GM12878 (cell line): ENCODE measurements at regions not wholly inside any gene's neighbourhood (a gene's known extent, or its start where the extent isn't known, plus 50 kb on each side); places are given as distances from the start of the nearest gene placed in this dataset.
A peak's percentile ranks its signal among the peaks of the same experiment; 100 is the strongest.

Experiments used
- ATF2 ChIP-seq: IDR thresholded peaks from 2 replicates; pipeline ENCODE4 v1.6.1; 2012; ENCODE audit warnings: low read length, inconsistent platforms
- EGR1 ChIP-seq, 2 experiments: IDR thresholded peaks; 1 replicate in 1 of 2; 2 replicates in 1 of 2; pipeline ENCODE4 v1.6.1; 2011 to 2012; ENCODE audit warnings: low read depth in 2 of 2, low read length in 2 of 2, borderline replicate concordance in 1 of 2, mild to moderate bottlenecking in 1 of 2, moderate library complexity in 1 of 2
- IKZF2 ChIP-seq, 2 experiments: fragments of 450-650 bp; IDR thresholded peaks; 2 replicates each; pipeline ENCODE4 v1.6.1; 2017; ENCODE audit warnings: mild to moderate bottlenecking in 2 of 2, moderate library complexity in 2 of 2
- MAX ChIP-seq: IDR thresholded peaks from 2 replicates; pipeline ENCODE4 v1.6.1; 2012; ENCODE audit warnings: low read depth, low read length, improper control_type of control experiment
- MEF2B ChIP-seq: fragments of 450-650 bp; IDR thresholded peaks from 2 replicates; pipeline ENCODE4 v1.6.1; 2018; ENCODE audit warnings: mild to moderate bottlenecking, moderate library complexity; ENCODE audit not compliant: partially characterized antibody, poor library complexity, severe bottlenecking
- MTA2 ChIP-seq: fragments of 450-650 bp; IDR thresholded peaks from 2 replicates; pipeline ENCODE4 v1.6.1; 2016; ENCODE audit warnings: low read depth, mild to moderate bottlenecking, moderate library complexity
- PAX8 ChIP-seq: fragments of 450-650 bp; IDR thresholded peaks from 2 replicates; pipeline ENCODE4 v1.6.1; 2017; ENCODE audit warnings: mild to moderate bottlenecking, moderate library complexity
- RUNX3 ChIP-seq: IDR thresholded peaks from 2 replicates; pipeline ENCODE4 v1.6.1; 2012; ENCODE audit warnings: low read length, inconsistent platforms
- SIX5 ChIP-seq: IDR thresholded peaks from 2 replicates; pipeline ENCODE4 v1.6.1; 2011; ENCODE audit warnings: mild to moderate bottlenecking, low read depth, low read length, moderate library complexity; ENCODE audit not compliant: severe bottlenecking
- USF1 ChIP-seq: IDR thresholded peaks from 2 replicates; pipeline ENCODE4 v1.6.1; 2011; ENCODE audit warnings: borderline replicate concordance, low read depth, mild to moderate bottlenecking, moderate library complexity, mixed read lengths, low read length; ENCODE audit not compliant: insufficient read depth; ENCODE audit errors: extremely low read length
- YY1 ChIP-seq: IDR thresholded peaks from 2 replicates; pipeline ENCODE4 v1.6.1; 2011; ENCODE audit warnings: low read depth, mild to moderate bottlenecking, low read length
- ZBTB40 ChIP-seq: fragments of 450-650 bp; IDR thresholded peaks from 2 replicates; pipeline ENCODE4 v1.6.1; 2016; ENCODE audit warnings: mild to moderate bottlenecking, moderate library complexity, borderline replicate concordance
- TF ChIP-seq, protein P1 (sequence below): IDR thresholded peaks from 2 replicates; pipeline ENCODE4 v1.6.1; 2011; ENCODE audit warnings: low read depth, mild to moderate bottlenecking, low read length, moderate library complexity, borderline replicate concordance; ENCODE audit errors: extremely low read depth

DNA sequence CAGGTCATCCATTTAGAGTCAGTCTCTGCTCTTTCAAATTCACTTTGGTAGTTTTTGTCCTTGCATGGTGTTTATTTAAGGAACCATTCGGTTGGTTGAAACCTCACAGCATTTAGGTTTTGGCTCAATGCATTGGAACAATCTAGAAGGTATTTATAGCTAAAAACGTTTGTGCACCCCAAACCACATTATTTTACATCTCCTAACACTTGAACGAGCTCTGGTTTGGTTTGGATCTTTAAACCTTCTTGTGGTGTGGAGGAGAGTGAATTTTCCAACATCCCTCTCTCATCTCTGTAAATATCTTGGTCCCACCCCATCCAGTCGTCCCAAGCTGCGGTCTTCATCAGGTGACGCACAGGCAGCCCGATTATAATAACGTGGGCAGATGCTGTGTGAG lies 287.9 kb downstream of the LPIN1 start (continued):
- TF ChIP-seq, protein P1, sequence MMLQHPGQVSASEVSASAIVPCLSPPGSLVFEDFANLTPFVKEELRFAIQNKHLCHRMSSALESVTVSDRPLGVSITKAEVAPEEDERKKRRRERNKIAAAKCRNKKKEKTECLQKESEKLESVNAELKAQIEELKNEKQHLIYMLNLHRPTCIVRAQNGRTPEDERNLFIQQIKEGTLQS = no peak
- no peak for TF ChIP-seq EGR1 (IDR thresholded peaks at IDR 0.05; ENCODE audit: borderline replicate concordance in 1 of 2, low read depth in 2 of 2, low read length in 2 of 2)
- TF ChIP-seq MEF2B = peak; percentile 56
- peak in 1 of 2 experiments; percentile 51; a peak in 2 of 4 replicates for TF ChIP-seq IKZF2 (IDR thresholded peaks at IDR 0.05)
- TF ChIP-seq ZBTB40 = no peak
- peak; percentile 38; the same call in 1 of the 2 replicates for TF ChIP-seq MTA2
- TF ChIP-seq RUNX3 = peak; percentile 80
- TF ChIP-seq SIX5 = no peak
- no peak for TF ChIP-seq USF1
- no peak for TF ChIP-seq MAX
- peak; percentile 23; the same call in 1 of the 2 replicates for TF ChIP-seq ATF2
- no peak for TF ChIP-seq PAX8
- TF ChIP-seq YY1 = no peak
